Ishikawa (cell line): ENCODE measurements at regions not wholly inside any gene's neighbourhood (a gene's known extent, or its start where the extent isn't known, plus 50 kb on each side); places are given as distances from the start of the nearest gene placed in this dataset.

ENCODE experiments used
- CEBPB ChIP-seq: IDR thresholded peaks from 2 replicates; pipeline ENCODE4 v1.6.1; 2012
- CREB1 ChIP-seq: IDR thresholded peaks from 2 replicates; pipeline ENCODE4 v1.6.1; 2012; ENCODE audit warnings: low read depth
- EGR1 ChIP-seq: IDR thresholded peaks from 2 replicates; pipeline ENCODE4 v1.6.1; 2012
- EP300 ChIP-seq: IDR thresholded peaks from 2 replicates; pipeline ENCODE4 v1.6.1; 2012; ENCODE audit warnings: borderline replicate concordance
- FOXM1 ChIP-seq: IDR thresholded peaks from 2 replicates; pipeline ENCODE4 v1.6.1; 2012; ENCODE audit warnings: low read depth, borderline replicate concordance
- MAX ChIP-seq: IDR thresholded peaks from 2 replicates; pipeline ENCODE4 v1.6.1; 2012
- NFIC ChIP-seq: IDR thresholded peaks from 2 replicates; pipeline ENCODE4 v1.6.1; 2012
- RAD21 ChIP-seq: IDR thresholded peaks from 2 replicates; pipeline ENCODE4 v1.6.1; 2012; ENCODE audit warnings: low read depth
- REST ChIP-seq: IDR thresholded peaks from 2 replicates; pipeline ENCODE4 v1.6.1; 2012; ENCODE audit warnings: low read depth, mild to moderate bottlenecking
- TAF1 ChIP-seq: IDR thresholded peaks from 2 replicates; pipeline ENCODE4 v1.6.1; 2012; ENCODE audit warnings: low read depth, mild to moderate bottlenecking
- TCF12 ChIP-seq: IDR thresholded peaks from 2 replicates; pipeline ENCODE4 v1.6.1; 2012; ENCODE audit warnings: low read depth
- TEAD4 ChIP-seq: IDR thresholded peaks from 2 replicates; pipeline ENCODE4 v1.6.1; 2012
- YY1 ChIP-seq: IDR thresholded peaks from 2 replicates; pipeline ENCODE4 v1.6.1; 2012; ENCODE audit warnings: low read depth
- ZBTB7A ChIP-seq: IDR thresholded peaks from 2 replicates; pipeline ENCODE4 v1.6.1; 2012; ENCODE audit warnings: low read depth
- TF ChIP-seq, protein P1 (sequence below): IDR thresholded peaks from 2 replicates; pipeline ENCODE4 v1.6.1; 2012

DNA sequence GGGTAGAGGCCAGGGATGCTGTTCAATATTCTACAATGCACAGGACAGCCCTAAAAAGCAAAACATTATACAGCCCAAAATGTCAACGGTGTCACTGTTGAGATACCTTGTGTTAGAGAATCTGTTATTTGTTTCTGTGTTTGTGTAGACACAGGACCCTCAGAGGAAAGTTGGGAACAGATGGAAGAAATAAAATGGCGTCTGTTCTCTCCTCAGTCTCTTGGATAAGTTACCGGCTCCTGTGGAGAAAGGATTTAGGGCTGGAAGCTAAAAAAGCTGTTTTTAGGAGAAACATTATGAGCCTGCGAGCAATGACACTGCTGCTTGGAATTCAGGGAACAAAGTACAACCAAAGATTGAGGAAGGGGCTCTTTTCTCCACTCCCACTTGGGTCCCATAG is 688.6 kb upstream of the ZNF385D start:
- TF ChIP-seq CEBPB (no peak), FOXM1 (no peak), TAF1 (no peak), NFIC (no peak), TEAD4 (no peak), RAD21 (no peak), CREB1 (no peak), MAX (no peak), REST (no peak), TCF12 (no peak), EP300 (no peak), EGR1 (no peak), YY1 (no peak), ZBTB7A (no peak)
- TF ChIP-seq, protein P1, sequence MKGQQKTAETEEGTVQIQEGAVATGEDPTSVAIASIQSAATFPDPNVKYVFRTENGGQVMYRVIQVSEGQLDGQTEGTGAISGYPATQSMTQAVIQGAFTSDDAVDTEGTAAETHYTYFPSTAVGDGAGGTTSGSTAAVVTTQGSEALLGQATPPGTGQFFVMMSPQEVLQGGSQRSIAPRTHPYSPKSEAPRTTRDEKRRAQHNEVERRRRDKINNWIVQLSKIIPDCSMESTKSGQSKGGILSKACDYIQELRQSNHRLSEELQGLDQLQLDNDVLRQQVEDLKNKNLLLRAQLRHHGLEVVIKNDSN, result no peak

GRCh38 chr3:22441711-22442110 is 690.7 kb upstream of the ZNF385D start:
- TF ChIP-seq RAD21 (no peak), EP300 (no peak), CEBPB (no peak), TAF1 (no peak), TEAD4 (no peak), YY1 (no peak), ZBTB7A (no peak), EGR1 (no peak), CREB1 (no peak), REST (no peak), NFIC (no peak), MAX (no peak), FOXM1 (no peak), TCF12 (no peak)
- TF ChIP-seq, protein P1, result no peak

- TF ChIP-seq CREB1 (no peak), ZBTB7A (no peak), REST (no peak), EGR1 (no peak), FOXM1 (no peak), RAD21 (no peak), TAF1 (no peak), NFIC (no peak), EP300 (no peak), YY1 (no peak), TCF12 (no peak), MAX (no peak), CEBPB (no peak), TEAD4 (no peak)
- TF ChIP-seq, protein P1, result no peak
These were observed 692.7 kb upstream of the ZNF385D start for GRCh38 chr3:22443571-22444233.
